GM23248 (cell line): ENCODE measurements at regions not wholly inside any gene's neighbourhood (a gene's known extent, or its start where the extent isn't known, plus 50 kb on each side); places are given as distances from the start of the nearest gene placed in this dataset.
"Not testable (repeated sequence)": the region's sequence is repeated elsewhere in the genome, so short reads cannot be mapped to it uniquely, and the experiment has no call there.

ENCODE experiments used
- EZH2 ChIP-seq: fragments of 200-600 bp; sonication (generic); IDR thresholded peaks from 2 replicates; pipeline ENCODE4 v1.6.1; 2018; ENCODE audit warnings: antibody characterized with exemption, mild to moderate bottlenecking; ENCODE audit not compliant: insufficient read depth, poor library complexity, severe bottlenecking
- EZH2phosphoT487 ChIP-seq: fragments of 200-600 bp; sonication (generic); IDR thresholded peaks from 2 replicates; pipeline ENCODE4 v1.6.1; 2018; ENCODE audit warnings: antibody characterized with exemption, moderate library complexity, mild to moderate bottlenecking, low read depth; ENCODE audit not compliant: insufficient read depth

GRCh38 chr9:85804847-85805133 is 63.0 kb upstream of the AGTPBP1 start:
- TF ChIP-seq EZH2phosphoT487, EZH2: not testable (repeated sequence)
